ENCODE measurements at regions not wholly inside any gene's neighbourhood (a gene's known extent, or its start where the extent isn't known, plus 50 kb on each side); places are given as distances from the start of the nearest gene placed in this dataset.
A peak's percentile ranks its signal among the peaks of the same experiment; 100 is the strongest.

DNA sequence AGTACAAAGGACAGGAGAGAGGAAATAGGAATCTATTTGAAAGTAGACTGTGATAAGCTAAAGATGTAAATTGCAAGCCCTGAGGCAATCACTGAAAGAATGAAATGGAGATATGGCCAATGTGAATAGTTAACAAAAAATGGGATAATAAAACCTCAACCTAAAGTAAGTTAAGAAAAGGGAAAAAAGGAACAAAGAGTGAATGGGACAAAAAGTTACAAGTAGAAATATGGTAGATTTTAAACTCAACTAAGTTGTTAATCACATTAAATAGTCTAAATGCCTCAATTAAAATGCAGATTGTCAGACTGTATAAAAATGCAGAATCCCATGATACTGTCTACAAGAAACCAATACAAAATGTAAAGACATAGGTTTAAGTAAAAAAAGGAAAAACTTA is 165.2 kb upstream of the RBMS1 start:
- ChIA-PET POLR2A (ENCODE audit: partially characterized antibody) (no interaction called here), CTCF (ENCODE audit: partially characterized antibody) (no interaction called here)
- intact Hi-C loops (cut with micrococcal nuclease): no loop called here
- no peaks in the 10 kb centered on the region for H3K9me3 Mint-ChIP-seq
- H3K27ac Mint-ChIP-seq: no peak overlapping the region
- Histone ChIP-seq H3K27me3 (ENCODE audit: insufficient read depth, low read length) (no peaks in the 10 kb centered on the region), H3K27ac (ENCODE audit: low read depth, low read length) (no peak overlapping the region), H3K4me3 (ENCODE audit: low read length in 2 of 2) (no peak overlapping the region), H3K36me3 (ENCODE audit: insufficient read depth, low read length) (no peaks in the 10 kb centered on the region), H3K9me3 (ENCODE audit: control insufficient read depth in 1 of 2, low read length in 2 of 2) (no peaks in the 10 kb centered on the region), H3K4me1 (ENCODE audit: insufficient read depth, low read length) (no peaks in the 10 kb centered on the region)
- no peaks in the 10 kb centered on the region for H3K36me3 Mint-ChIP-seq
- peaks cover 0 to 9% of the 10 kb centered on the region in 2 donors for H3K27me3 Mint-ChIP-seq
- H3K4me3 Mint-ChIP-seq: no peak overlapping the region
- DNase-seq: no peak
- no peaks in the 10 kb centered on the region for H3K4me1 Mint-ChIP-seq

DNA sequence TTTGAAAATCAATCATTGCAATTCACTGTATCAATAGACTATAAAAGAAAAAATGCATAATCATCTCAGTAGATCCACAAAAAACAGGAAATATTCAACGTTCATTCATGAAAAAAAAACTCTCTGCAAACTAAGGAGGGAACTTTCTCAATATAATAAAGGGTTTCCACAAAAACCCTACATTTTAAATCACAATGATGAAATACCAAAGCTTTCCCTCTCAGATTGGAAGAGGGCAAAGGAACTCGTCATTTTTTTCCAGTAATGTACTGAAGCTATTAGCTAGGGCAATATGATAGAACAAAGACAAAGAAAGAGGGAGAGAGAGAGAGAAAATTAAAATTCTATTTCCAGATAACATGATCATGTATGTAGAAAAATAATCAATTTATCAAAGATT is 167.1 kb upstream of the RBMS1 start:
- H3K4me1 Mint-ChIP-seq: peaks cover 0 to 8% (median under 1%) of the 10 kb centered on the region in 4 donors
- Histone ChIP-seq H3K9me3 (ENCODE audit: control insufficient read depth in 1 of 2, low read length in 2 of 2) (no peaks in the 10 kb centered on the region), H3K36me3 (ENCODE audit: insufficient read depth, low read length) (no peaks in the 10 kb centered on the region), H3K4me3 (ENCODE audit: low read length in 2 of 2) (no peak overlapping the region), H3K27ac (ENCODE audit: low read depth, low read length) (no peak overlapping the region), H3K4me1 (ENCODE audit: insufficient read depth, low read length) (no peaks in the 10 kb centered on the region), H3K27me3 (ENCODE audit: insufficient read depth, low read length) (no peaks in the 10 kb centered on the region)
- no peak overlapping the region for H3K27ac Mint-ChIP-seq
- DNase-seq: no peak
- ChIA-PET POLR2A (ENCODE audit: partially characterized antibody) (no interaction called here), CTCF (ENCODE audit: partially characterized antibody) (no interaction called here)
- intact Hi-C loops (cut with micrococcal nuclease): no loop called here
- H3K4me3 Mint-ChIP-seq: no peak overlapping the region
- H3K27me3 Mint-ChIP-seq: peaks cover 0 to 9% of the 10 kb centered on the region in 2 donors
- H3K9me3 Mint-ChIP-seq: no peaks in the 10 kb centered on the region
- no peaks in the 10 kb centered on the region for H3K36me3 Mint-ChIP-seq

- no peaks in the 10 kb centered on the region for H3K9me3 ChIP-seq (ENCODE audit: control insufficient read depth in 1 of 2, low read length in 2 of 2)
- H3K36me3 Mint-ChIP-seq: no peaks in the 10 kb centered on the region
- no peak for DNase-seq
- no peak overlapping the region for H3K4me3 Mint-ChIP-seq
- no peak overlapping the region for H3K4me3 ChIP-seq (ENCODE audit: low read length in 2 of 2)
- intact Hi-C loops (cut with micrococcal nuclease): no loop called here
- no peaks in the 10 kb centered on the region for H3K27me3 ChIP-seq (ENCODE audit: insufficient read depth, low read length)
- peaks cover 17% of the 10 kb centered on the region for H3K4me1 ChIP-seq (ENCODE audit: insufficient read depth, low read length)
- ChIA-PET POLR2A (ENCODE audit: partially characterized antibody) (no interaction called here), CTCF (ENCODE audit: partially characterized antibody) (no interaction called here)
- no peaks in the 10 kb centered on the region for H3K27me3 Mint-ChIP-seq
- no peak overlapping the region for H3K27ac ChIP-seq (ENCODE audit: low read depth, low read length)
- H3K4me1 Mint-ChIP-seq: peaks cover 10 to 26% (median 17%) of the 10 kb centered on the region in 4 donors
- peak overlapping the region in 1 of 7 donors; percentile 5 for H3K27ac Mint-ChIP-seq
- no peaks in the 10 kb centered on the region for H3K36me3 ChIP-seq (ENCODE audit: insufficient read depth, low read length)
- no peaks in the 10 kb centered on the region for H3K9me3 Mint-ChIP-seq
Measured at GRCh38 chr2:160664603-160665140, 171.1 kb upstream of the RBMS1 start.

- no peak overlapping the region for H3K27ac ChIP-seq (ENCODE audit: low read depth, low read length)
- peaks cover 10 to 26% (median 17%) of the 10 kb centered on the region in 4 donors for H3K4me1 Mint-ChIP-seq
- H3K9me3 ChIP-seq (ENCODE audit: control insufficient read depth in 1 of 2, low read length in 2 of 2): no peaks in the 10 kb centered on the region
- H3K4me3 ChIP-seq (ENCODE audit: low read length in 2 of 2): no peak overlapping the region
- peaks cover 17% of the 10 kb centered on the region for H3K4me1 ChIP-seq (ENCODE audit: insufficient read depth, low read length)
- H3K9me3 Mint-ChIP-seq: no peaks in the 10 kb centered on the region
- intact Hi-C loops (cut with micrococcal nuclease): no loop called here
- H3K27ac Mint-ChIP-seq: peak overlapping the region in 5 of 7 donors; percentile 0 to 66 (median 53)
- DNase-seq: peak in 3 of 5 donors; percentile 10 to 24 (median 17)
- H3K36me3 Mint-ChIP-seq: no peaks in the 10 kb centered on the region
- no peaks in the 10 kb centered on the region for H3K27me3 Mint-ChIP-seq
- no peaks in the 10 kb centered on the region for H3K27me3 ChIP-seq (ENCODE audit: insufficient read depth, low read length)
- no peaks in the 10 kb centered on the region for H3K36me3 ChIP-seq (ENCODE audit: insufficient read depth, low read length)
- peak overlapping the region in 6 of 8 donors; percentile 7 to 73 (median 36) for H3K4me3 Mint-ChIP-seq
- POLR2A ChIA-PET (ENCODE audit: partially characterized antibody): interaction anchor here (1.1 kb wide), 1 partner anchor 255 kb away, joined by 3 read pairs; no protein-coding TSS in a partner anchor
- CTCF ChIA-PET (ENCODE audit: partially characterized antibody): interaction anchor here (1.2 kb wide), 1 partner anchor 9 kb away, joined by 3 read pairs; no protein-coding TSS in a partner anchor
Measured at GRCh38 chr2:160666154-160667060, 172.8 kb upstream of the RBMS1 start.

DNA sequence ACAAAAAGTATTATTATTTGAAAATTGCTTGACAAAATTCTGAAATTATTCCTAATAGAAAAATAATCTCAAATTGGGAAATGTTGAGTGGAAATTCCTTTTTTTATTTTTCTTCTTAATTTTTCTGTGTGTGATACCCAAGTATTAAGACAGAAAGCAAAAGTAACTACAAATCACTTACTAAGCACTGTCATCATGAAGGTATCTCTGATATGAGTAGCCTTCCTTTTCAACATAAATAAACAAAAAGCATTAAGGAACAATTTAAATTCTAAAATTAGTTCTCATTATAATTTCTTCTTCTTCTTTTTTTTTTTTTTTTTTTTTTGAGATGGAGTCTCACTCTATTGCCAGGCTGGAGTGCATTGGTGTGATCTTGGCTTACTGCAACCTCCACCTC is 174.2 kb upstream of the RBMS1 start:
- ChIA-PET CTCF (ENCODE audit: partially characterized antibody) (no interaction called here), POLR2A (ENCODE audit: partially characterized antibody) (no interaction called here)
- Histone ChIP-seq H3K4me3 (ENCODE audit: low read length in 2 of 2) (no peak overlapping the region), H3K27ac (ENCODE audit: low read depth, low read length) (no peak overlapping the region), H3K36me3 (ENCODE audit: insufficient read depth, low read length) (no peaks in the 10 kb centered on the region), H3K4me1 (ENCODE audit: insufficient read depth, low read length) (peaks cover 17% of the 10 kb centered on the region), H3K27me3 (ENCODE audit: insufficient read depth, low read length) (no peaks in the 10 kb centered on the region), H3K9me3 (ENCODE audit: control insufficient read depth in 1 of 2, low read length in 2 of 2) (no peaks in the 10 kb centered on the region)
- H3K36me3 Mint-ChIP-seq: no peaks in the 10 kb centered on the region
- DNase-seq: no peak
- peaks cover 0 to 1% (median 0%) of the 10 kb centered on the region in 8 donors for H3K9me3 Mint-ChIP-seq
- H3K27ac Mint-ChIP-seq: no peak overlapping the region
- peaks cover 0 to 1% of the 10 kb centered on the region in 2 donors for H3K27me3 Mint-ChIP-seq
- peaks cover 10 to 26% (median 17%) of the 10 kb centered on the region in 4 donors for H3K4me1 Mint-ChIP-seq
- H3K4me3 Mint-ChIP-seq: no peak overlapping the region
- intact Hi-C loops (cut with micrococcal nuclease): no loop called here

GRCh38 chr2:160670618-160671017 is 177.0 kb upstream of the RBMS1 start:
- H3K9me3 ChIP-seq (ENCODE audit: control insufficient read depth in 1 of 2, low read length in 2 of 2): no peaks in the 10 kb centered on the region
- no peak overlapping the region for H3K4me3 ChIP-seq (ENCODE audit: low read length in 2 of 2)
- Mint-ChIP-seq H3K27ac (no peak overlapping the region), H3K4me3 (no peak overlapping the region), H3K9me3 (peaks cover 0 to 5% (median under 1%) of the 10 kb centered on the region in 8 donors), H3K27me3 (peaks cover 0 to 1% of the 10 kb centered on the region in 2 donors), H3K36me3 (no peaks in the 10 kb centered on the region), H3K4me1 (peaks cover 10 to 20% (median 17%) of the 10 kb centered on the region in 4 donors)
- H3K4me1 ChIP-seq (ENCODE audit: insufficient read depth, low read length): peaks cover 17% of the 10 kb centered on the region
- intact Hi-C loops (cut with micrococcal nuclease): no loop called here
- ChIA-PET POLR2A (ENCODE audit: partially characterized antibody) (no interaction called here), CTCF (ENCODE audit: partially characterized antibody) (no interaction called here)
- no peaks in the 10 kb centered on the region for H3K36me3 ChIP-seq (ENCODE audit: insufficient read depth, low read length)
- H3K27me3 ChIP-seq (ENCODE audit: insufficient read depth, low read length): no peaks in the 10 kb centered on the region
- H3K27ac ChIP-seq (ENCODE audit: low read depth, low read length): no peak overlapping the region
- DNase-seq: no peak

- Mint-ChIP-seq H3K27ac (no peak overlapping the region), H3K36me3 (no peaks in the 10 kb centered on the region), H3K4me1 (peaks cover 0 to 4% (median 2%) of the 10 kb centered on the region in 4 donors), H3K27me3 (peaks cover 1% of the 10 kb centered on the region in 2 donors), H3K9me3 (peaks cover 0 to 5% (median under 1%) of the 10 kb centered on the region in 8 donors), H3K4me3 (no peak overlapping the region)
- Histone ChIP-seq H3K4me1 (ENCODE audit: insufficient read depth, low read length) (peaks cover 4% of the 10 kb centered on the region), H3K27me3 (ENCODE audit: insufficient read depth, low read length) (no peaks in the 10 kb centered on the region), H3K4me3 (ENCODE audit: low read length in 2 of 2) (no peak overlapping the region), H3K36me3 (ENCODE audit: insufficient read depth, low read length) (no peaks in the 10 kb centered on the region), H3K27ac (ENCODE audit: low read depth, low read length) (no peak overlapping the region), H3K9me3 (ENCODE audit: control insufficient read depth in 1 of 2, low read length in 2 of 2) (no peaks in the 10 kb centered on the region)
- ChIA-PET POLR2A (ENCODE audit: partially characterized antibody) (no interaction called here), CTCF (ENCODE audit: partially characterized antibody) (no interaction called here)
- intact Hi-C loops (cut with micrococcal nuclease): no loop called here
- no peak for DNase-seq
Measured at GRCh38 chr2:160672211-160672610, 178.6 kb upstream of the RBMS1 start.

Data from CD4-positive, alpha-beta memory T cell (primary cell).